ENCODE measurements at regions not wholly inside any gene's neighbourhood (a gene's known extent, or its start where the extent isn't known, plus 50 kb on each side); places are given as distances from the start of the nearest gene placed in this dataset.

GRCh38 chr5:112647428-112647827 is 90.3 kb upstream of the APC start:
- ATAC-seq = no peak
- H3K36me3 Mint-ChIP-seq = no peaks in the 10 kb centered on the region
- peaks cover 0 to 6% of the 10 kb centered on the region in 2 donors for H3K4me1 Mint-ChIP-seq (ENCODE audit: low read depth in 2 of 2)
- no peaks in the 10 kb centered on the region for H3K9me3 Mint-ChIP-seq
- H3K4me3 Mint-ChIP-seq = no peak overlapping the region
- H3K27ac Mint-ChIP-seq = no peak overlapping the region
- DNase-seq (ENCODE audit: low spot score) = no peak
- peaks cover 13 to 21% of the 10 kb centered on the region in 2 donors for H3K27me3 Mint-ChIP-seq

- Mint-ChIP-seq H3K27me3 (peaks cover 13 to 24% of the 10 kb centered on the region in 2 donors), H3K4me1 (ENCODE audit: low read depth in 2 of 2) (peaks cover 0 to 6% of the 10 kb centered on the region in 2 donors), H3K4me3 (no peak overlapping the region), H3K27ac (no peak overlapping the region), H3K36me3 (no peaks in the 10 kb centered on the region), H3K9me3 (no peaks in the 10 kb centered on the region)
- ATAC-seq (no peak), DNase-seq (ENCODE audit: low spot score) (no peak)
Measured at GRCh38 chr5:112648264-112648663, 89.4 kb upstream of the APC start.

GRCh38 chr5:112649882-112650281 is 87.8 kb upstream of the APC start:
- Mint-ChIP-seq H3K4me1 (ENCODE audit: low read depth in 2 of 2) (peaks cover 0 to 6% of the 10 kb centered on the region in 2 donors), H3K27me3 (peaks cover 19 to 25% of the 10 kb centered on the region in 2 donors), H3K9me3 (no peaks in the 10 kb centered on the region), H3K36me3 (no peaks in the 10 kb centered on the region), H3K4me3 (no peak overlapping the region), H3K27ac (no peak overlapping the region)
- ATAC-seq (no peak), DNase-seq (ENCODE audit: low spot score) (no peak)

- H3K9me3 Mint-ChIP-seq = no peaks in the 10 kb centered on the region
- H3K4me3 Mint-ChIP-seq = no peak overlapping the region
- peaks cover 18 to 21% of the 10 kb centered on the region in 2 donors for H3K27me3 Mint-ChIP-seq
- H3K27ac Mint-ChIP-seq = no peak overlapping the region
- no peaks in the 10 kb centered on the region for H3K36me3 Mint-ChIP-seq
- no peak for DNase-seq (ENCODE audit: low spot score)
- H3K4me1 Mint-ChIP-seq (ENCODE audit: low read depth in 2 of 2) = no peaks in the 10 kb centered on the region
- no peak for ATAC-seq
Measured at GRCh38 chr5:112653638-112654205, 84.0 kb upstream of the APC start.

GRCh38 chr5:112655513-112655912 is 82.2 kb upstream of the APC start:
- no peaks in the 10 kb centered on the region for H3K4me1 Mint-ChIP-seq (ENCODE audit: low read depth in 2 of 2)
- H3K4me3 Mint-ChIP-seq = no peak overlapping the region
- no peak overlapping the region for H3K27ac Mint-ChIP-seq
- no peak for DNase-seq (ENCODE audit: low spot score)
- no peak for ATAC-seq
- peaks cover 17 to 20% of the 10 kb centered on the region in 2 donors for H3K27me3 Mint-ChIP-seq
- H3K9me3 Mint-ChIP-seq = no peaks in the 10 kb centered on the region
- peaks cover 15% of the 10 kb centered on the region for H3K36me3 Mint-ChIP-seq

- peaks cover 24 to 26% of the 10 kb centered on the region in 2 donors for H3K27me3 Mint-ChIP-seq
- no peaks in the 10 kb centered on the region for H3K4me1 Mint-ChIP-seq (ENCODE audit: low read depth in 2 of 2)
- peaks cover 24% of the 10 kb centered on the region for H3K36me3 Mint-ChIP-seq
- no peak overlapping the region for H3K4me3 Mint-ChIP-seq
- DNase-seq (ENCODE audit: low spot score) (no peak), ATAC-seq (no peak)
- no peak overlapping the region for H3K27ac Mint-ChIP-seq
- peaks cover 7% of the 10 kb centered on the region for H3K9me3 Mint-ChIP-seq
Measured at GRCh38 chr5:112656451-112656850, 81.2 kb upstream of the APC start.

- Mint-ChIP-seq H3K4me1 (ENCODE audit: low read depth in 2 of 2) (no peaks in the 10 kb centered on the region), H3K27ac (no peak overlapping the region), H3K27me3 (peaks cover 24 to 32% of the 10 kb centered on the region in 2 donors), H3K9me3 (peaks cover 7% of the 10 kb centered on the region), H3K36me3 (peaks cover 24% of the 10 kb centered on the region), H3K4me3 (no peak overlapping the region)
- ATAC-seq = no peak
- no peak for DNase-seq (ENCODE audit: low spot score)
Measured at GRCh38 chr5:112657804-112658203, 79.9 kb upstream of the APC start.

GRCh38 chr5:112660359-112660758 is 77.3 kb upstream of the APC start:
- DNase-seq (ENCODE audit: low spot score) (no peak), ATAC-seq (no peak)
- H3K27me3 Mint-ChIP-seq = peaks cover 21 to 26% of the 10 kb centered on the region in 2 donors
- peaks cover 7% of the 10 kb centered on the region for H3K9me3 Mint-ChIP-seq
- H3K4me3 Mint-ChIP-seq = no peak overlapping the region
- H3K27ac Mint-ChIP-seq = no peak overlapping the region
- no peaks in the 10 kb centered on the region for H3K4me1 Mint-ChIP-seq (ENCODE audit: low read depth in 2 of 2)
- peaks cover 24% of the 10 kb centered on the region for H3K36me3 Mint-ChIP-seq

- DNase-seq (ENCODE audit: low spot score) (no peak), ATAC-seq (no peak)
- Mint-ChIP-seq H3K36me3 (peaks cover 24% of the 10 kb centered on the region), H3K27me3 (peaks cover 21 to 24% of the 10 kb centered on the region in 2 donors), H3K4me1 (ENCODE audit: low read depth in 2 of 2) (no peaks in the 10 kb centered on the region), H3K9me3 (peaks cover 7% of the 10 kb centered on the region), H3K4me3 (no peak overlapping the region), H3K27ac (no peak overlapping the region)
Measured at GRCh38 chr5:112663146-112663545, 74.5 kb upstream of the APC start.

- H3K27me3 Mint-ChIP-seq = peaks cover 20 to 27% of the 10 kb centered on the region in 2 donors
- no peak overlapping the region for H3K27ac Mint-ChIP-seq
- ATAC-seq (no peak), DNase-seq (ENCODE audit: low spot score) (no peak)
- no peaks in the 10 kb centered on the region for H3K9me3 Mint-ChIP-seq
- no peak overlapping the region for H3K4me3 Mint-ChIP-seq
- no peaks in the 10 kb centered on the region for H3K4me1 Mint-ChIP-seq (ENCODE audit: low read depth in 2 of 2)
- no peaks in the 10 kb centered on the region for H3K36me3 Mint-ChIP-seq
Measured at GRCh38 chr5:112668016-112668415, 69.7 kb upstream of the APC start.

- no peaks in the 10 kb centered on the region for H3K36me3 Mint-ChIP-seq
- no peak for DNase-seq (ENCODE audit: low spot score)
- no peak overlapping the region for H3K27ac Mint-ChIP-seq
Measured at GRCh38 chr5:112668911-112669310, 68.8 kb upstream of the APC start.

GRCh38 chr5:112669328-112669963 is 68.2 kb upstream of the APC start:
- Mint-ChIP-seq H3K27me3 (peaks cover 20 to 35% of the 10 kb centered on the region in 2 donors), H3K4me3 (no peak overlapping the region), H3K4me1 (ENCODE audit: low read depth in 2 of 2) (no peaks in the 10 kb centered on the region), H3K27ac (no peak overlapping the region), H3K9me3 (no peaks in the 10 kb centered on the region), H3K36me3 (no peaks in the 10 kb centered on the region)
- ATAC-seq = no peak
- no peak for DNase-seq (ENCODE audit: low spot score)

More at GRCh38 chr5:112668911-112669310, 68.8 kb upstream of the APC start:
- no peak for ATAC-seq
- Mint-ChIP-seq H3K9me3 (no peaks in the 10 kb centered on the region), H3K4me3 (no peak overlapping the region), H3K4me1 (ENCODE audit: low read depth in 2 of 2) (no peaks in the 10 kb centered on the region), H3K27me3 (peaks cover 17 to 30% of the 10 kb centered on the region in 2 donors)

- DNase-seq (ENCODE audit: low spot score) = no peak
- Mint-ChIP-seq H3K4me1 (ENCODE audit: low read depth in 2 of 2) (no peaks in the 10 kb centered on the region), H3K9me3 (peaks cover 4% of the 10 kb centered on the region), H3K27me3 (peaks cover 33 to 43% of the 10 kb centered on the region in 2 donors), H3K36me3 (no peaks in the 10 kb centered on the region), H3K27ac (no peak overlapping the region), H3K4me3 (no peak overlapping the region)
- ATAC-seq = no peak
Measured at GRCh38 chr5:112671687-112672086, 66.0 kb upstream of the APC start.

- no peaks in the 10 kb centered on the region for H3K4me1 Mint-ChIP-seq (ENCODE audit: low read depth in 2 of 2)
- ATAC-seq (peak in 1 of 2 donors; percentile 44), DNase-seq (ENCODE audit: low spot score) (no peak)
- H3K27ac Mint-ChIP-seq = no peak overlapping the region
- no peaks in the 10 kb centered on the region for H3K36me3 Mint-ChIP-seq
- H3K27me3 Mint-ChIP-seq = peaks cover 27 to 31% of the 10 kb centered on the region in 2 donors
- H3K4me3 Mint-ChIP-seq = no peak overlapping the region
- H3K9me3 Mint-ChIP-seq = peaks cover under 1% of the 10 kb centered on the region
Measured at GRCh38 chr5:112681481-112681908, 56.2 kb upstream of the APC start.

Data from natural killer cell treated with Interleukin-12 subunit alpha and Interleukin-12 subunit beta and Interleukin-15 and Interleukin-18, amount 100 ng/mL, for 72 hours (primary cell).